Glutamatergic neuron (in vitro differentiated cells): ENCODE measurements at regions not wholly inside any gene's neighbourhood (a gene's known extent, or its start where the extent isn't known, plus 50 kb on each side); places are given as distances from the start of the nearest gene placed in this dataset.

Experiments used
- DNase-seq: peaks from one replicate; pipeline ENCODE4 v3.0.0; 2022
- H3K27ac Mint-ChIP-seq: one replicate; pipeline ENCODE4 v1.8.0; 2020; ENCODE audit warnings: mild to moderate bottlenecking, mixed read lengths, inconsistent platforms; ENCODE audit not compliant: unreplicated experiment
- H3K27me3 Mint-ChIP-seq: one replicate; pipeline ENCODE4 v1.8.0; 2020; ENCODE audit warnings: mild to moderate bottlenecking, moderate library complexity, mixed read lengths, inconsistent platforms; ENCODE audit not compliant: unreplicated experiment
- H3K36me3 Mint-ChIP-seq: one replicate; pipeline ENCODE4 v1.8.0; 2020; ENCODE audit warnings: mild to moderate bottlenecking, mixed read lengths, inconsistent platforms; ENCODE audit not compliant: unreplicated experiment
- H3K4me1 Mint-ChIP-seq: one replicate; pipeline ENCODE4 v1.8.0; 2020; ENCODE audit warnings: mild to moderate bottlenecking, low read depth, mixed read lengths, inconsistent platforms; ENCODE audit not compliant: unreplicated experiment
- H3K4me3 Mint-ChIP-seq: one replicate; pipeline ENCODE4 v1.8.0; 2020; ENCODE audit warnings: mild to moderate bottlenecking, mixed read lengths, inconsistent platforms; ENCODE audit not compliant: unreplicated experiment
- H3K9me3 Mint-ChIP-seq: one replicate; pipeline ENCODE4 v1.8.0; 2020; ENCODE audit warnings: mild to moderate bottlenecking, moderate library complexity, mixed read lengths, inconsistent platforms; ENCODE audit not compliant: unreplicated experiment
- TF ChIP-seq, protein P1 (sequence below): fragments of 200-600 bp; sonication (generic); IDR thresholded peaks from one replicate; pipeline ENCODE4 v1.5.0; 2021; ENCODE audit not compliant: partially characterized antibody, unreplicated experiment

DNA sequence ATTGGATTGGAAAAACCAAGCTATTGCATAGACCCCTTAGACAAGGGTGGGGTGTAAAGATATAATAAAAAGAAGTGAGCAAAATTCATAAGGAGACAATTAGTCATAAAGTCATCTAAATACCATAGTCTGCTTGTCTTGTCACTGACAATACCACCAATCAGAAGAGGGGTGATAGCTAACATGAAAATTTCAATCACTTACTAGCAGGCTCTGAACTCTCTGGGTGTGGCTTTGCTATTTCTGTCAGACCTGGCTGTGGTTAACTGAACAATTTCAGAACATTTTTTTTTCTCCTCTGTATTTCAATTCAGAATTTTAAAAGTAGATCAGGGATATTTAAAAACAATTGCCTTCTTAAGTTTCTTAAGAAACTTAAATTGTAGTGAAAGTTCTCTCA lies 158.5 kb upstream of the PRMT6 start:
- H3K27me3 Mint-ChIP-seq: no peaks in the 10 kb centered on the region
- no peaks in the 10 kb centered on the region for H3K36me3 Mint-ChIP-seq
- H3K4me1 Mint-ChIP-seq: no peaks in the 10 kb centered on the region
- H3K9me3 Mint-ChIP-seq: no peaks in the 10 kb centered on the region
- DNase-seq: no peak
- H3K27ac Mint-ChIP-seq: no peak overlapping the region
- TF ChIP-seq, protein P1, sequence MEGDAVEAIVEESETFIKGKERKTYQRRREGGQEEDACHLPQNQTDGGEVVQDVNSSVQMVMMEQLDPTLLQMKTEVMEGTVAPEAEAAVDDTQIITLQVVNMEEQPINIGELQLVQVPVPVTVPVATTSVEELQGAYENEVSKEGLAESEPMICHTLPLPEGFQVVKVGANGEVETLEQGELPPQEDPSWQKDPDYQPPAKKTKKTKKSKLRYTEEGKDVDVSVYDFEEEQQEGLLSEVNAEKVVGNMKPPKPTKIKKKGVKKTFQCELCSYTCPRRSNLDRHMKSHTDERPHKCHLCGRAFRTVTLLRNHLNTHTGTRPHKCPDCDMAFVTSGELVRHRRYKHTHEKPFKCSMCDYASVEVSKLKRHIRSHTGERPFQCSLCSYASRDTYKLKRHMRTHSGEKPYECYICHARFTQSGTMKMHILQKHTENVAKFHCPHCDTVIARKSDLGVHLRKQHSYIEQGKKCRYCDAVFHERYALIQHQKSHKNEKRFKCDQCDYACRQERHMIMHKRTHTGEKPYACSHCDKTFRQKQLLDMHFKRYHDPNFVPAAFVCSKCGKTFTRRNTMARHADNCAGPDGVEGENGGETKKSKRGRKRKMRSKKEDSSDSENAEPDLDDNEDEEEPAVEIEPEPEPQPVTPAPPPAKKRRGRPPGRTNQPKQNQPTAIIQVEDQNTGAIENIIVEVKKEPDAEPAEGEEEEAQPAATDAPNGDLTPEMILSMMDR: no peak
- no peak overlapping the region for H3K4me3 Mint-ChIP-seq

DNA sequence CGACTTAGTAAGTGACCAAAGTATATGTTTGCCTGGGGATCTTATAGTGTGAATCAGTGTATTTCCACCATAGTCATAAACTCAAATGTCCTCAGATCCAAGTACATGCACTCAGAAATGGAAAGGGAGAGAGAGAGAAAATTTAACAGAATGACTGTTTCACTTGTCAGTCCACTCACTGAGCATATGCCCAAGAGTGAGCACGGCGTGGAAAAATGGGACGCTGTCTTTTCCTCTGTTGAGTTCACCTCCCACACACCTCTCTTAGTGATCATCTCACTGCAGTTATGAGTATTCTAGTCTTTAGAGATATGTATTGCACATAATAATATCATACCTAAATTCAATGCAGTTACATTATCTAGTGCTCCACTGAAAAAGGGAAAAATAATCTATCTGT lies 156.8 kb upstream of the PRMT6 start:
- Mint-ChIP-seq H3K27me3 (no peaks in the 10 kb centered on the region), H3K4me1 (no peaks in the 10 kb centered on the region), H3K4me3 (no peak overlapping the region), H3K36me3 (no peaks in the 10 kb centered on the region), H3K27ac (no peak overlapping the region), H3K9me3 (no peaks in the 10 kb centered on the region)
- TF ChIP-seq, protein P1: no peak
- no peak for DNase-seq

DNA sequence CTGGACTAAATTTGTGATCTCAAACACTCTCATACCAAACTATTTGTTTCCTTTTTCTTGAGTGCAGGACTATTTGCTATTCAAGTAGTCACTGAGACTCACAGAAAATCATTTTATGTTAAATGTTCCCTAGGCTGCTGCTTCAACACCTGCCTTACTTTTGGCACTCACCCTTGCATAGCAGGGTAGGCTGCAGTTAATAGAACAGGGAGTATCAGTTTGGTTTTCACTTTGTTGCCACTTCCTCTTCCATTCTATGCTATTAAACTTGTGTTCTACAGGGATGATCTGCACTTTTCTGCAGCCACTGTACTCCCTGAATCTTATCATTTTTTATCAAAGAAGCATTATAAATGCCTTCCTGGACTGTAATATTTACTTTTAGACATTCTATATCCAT lies 148.7 kb upstream of the PRMT6 start:
- Mint-ChIP-seq H3K36me3 (no peaks in the 10 kb centered on the region), H3K9me3 (no peaks in the 10 kb centered on the region), H3K27me3 (no peaks in the 10 kb centered on the region), H3K27ac (no peak overlapping the region), H3K4me1 (no peaks in the 10 kb centered on the region), H3K4me3 (no peak overlapping the region)
- DNase-seq: no peak
- TF ChIP-seq, protein P1: no peak

DNA sequence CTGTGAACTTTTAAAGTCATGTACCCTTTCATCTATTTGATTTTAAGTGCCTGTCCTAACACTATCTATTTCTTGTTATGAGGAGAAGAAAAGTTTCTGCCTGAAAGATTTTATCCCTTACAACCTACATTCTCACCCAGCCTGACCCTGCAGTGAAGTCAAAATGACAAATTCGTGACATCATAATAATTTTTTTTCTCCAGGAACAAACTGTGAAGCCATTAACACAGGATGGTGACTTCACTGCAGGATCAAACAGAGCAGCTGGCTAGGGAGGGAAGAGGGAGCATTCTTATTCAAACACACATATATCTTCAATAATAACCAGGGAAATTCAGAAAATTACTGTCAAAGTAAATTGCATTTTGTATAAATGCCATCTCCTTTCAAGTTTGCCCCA lies 147.8 kb upstream of the PRMT6 start:
- DNase-seq: no peak
- H3K9me3 Mint-ChIP-seq: no peaks in the 10 kb centered on the region
- H3K27ac Mint-ChIP-seq: no peak overlapping the region
- TF ChIP-seq, protein P1: no peak
- no peak overlapping the region for H3K4me3 Mint-ChIP-seq
- H3K4me1 Mint-ChIP-seq: no peaks in the 10 kb centered on the region
- H3K27me3 Mint-ChIP-seq: no peaks in the 10 kb centered on the region
- no peaks in the 10 kb centered on the region for H3K36me3 Mint-ChIP-seq

DNA sequence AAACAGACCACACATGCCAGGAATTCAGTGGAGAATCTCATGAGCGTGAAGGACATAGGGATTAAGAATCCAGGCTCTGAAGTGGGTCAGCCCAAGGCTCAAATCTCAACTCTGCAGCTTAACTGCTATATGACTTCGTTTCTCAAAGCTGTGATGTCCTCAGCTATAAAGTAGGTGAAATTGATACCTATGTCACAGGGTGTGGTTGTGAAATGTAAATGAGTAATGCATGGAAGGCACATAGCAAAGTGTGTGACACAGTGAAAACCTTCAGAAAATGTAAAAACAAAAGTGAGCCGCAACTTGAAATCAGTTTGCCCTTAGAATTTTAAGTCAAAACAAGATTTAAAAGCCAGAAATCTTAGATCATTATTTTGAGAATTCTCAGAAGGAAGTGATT lies 145.7 kb upstream of the PRMT6 start:
- Mint-ChIP-seq H3K9me3 (no peaks in the 10 kb centered on the region), H3K4me3 (no peak overlapping the region), H3K27ac (no peak overlapping the region), H3K36me3 (no peaks in the 10 kb centered on the region), H3K4me1 (no peaks in the 10 kb centered on the region), H3K27me3 (peaks cover 2% of the 10 kb centered on the region)
- DNase-seq: no peak
- TF ChIP-seq, protein P1: no peak
